GM21360 (cell line): ENCODE measurements at regions not wholly inside any gene's neighbourhood (a gene's known extent, or its start where the extent isn't known, plus 50 kb on each side); places are given as distances from the start of the nearest gene placed in this dataset.
"Not testable (repeated sequence)": the region's sequence is repeated elsewhere in the genome, so short reads cannot be mapped to it uniquely, and the experiment has no call there.

ENCODE experiments used
- ATAC-seq: cut with Tn5 transposase; IDR thresholded peaks from one replicate; pipeline ENCODE4 v1.9.1; 2021; ENCODE audit warnings: mild to moderate bottlenecking, moderate library complexity; ENCODE audit not compliant: unreplicated experiment

GRCh38 chr6:140744659-140745320, 1370.3 kb upstream of the CITED2 start:
- ATAC-seq = peak; percentile 73

- no peak for ATAC-seq
These were observed 1361.8 kb upstream of the CITED2 start for GRCh38 chr6:140736231-140736630.

GRCh38 chr6:140732991-140733390, 1358.5 kb upstream of the CITED2 start:
- no peak for ATAC-seq

- no peak for ATAC-seq
These were observed 1357.7 kb upstream of the CITED2 start for GRCh38 chr6:140732155-140732554.

- ATAC-seq = no peak
These were observed 1357.3 kb upstream of the CITED2 start for GRCh38 chr6:140731741-140732140.

- ATAC-seq = no peak
These were observed 1355.1 kb upstream of the CITED2 start for GRCh38 chr6:140729521-140729920.

GRCh38 chr6:140718021-140718420, 1343.6 kb upstream of the CITED2 start:
- no peak for ATAC-seq

GRCh38 chr6:140713495-140713894, 1339.0 kb upstream of the CITED2 start:
- no peak for ATAC-seq

GRCh38 chr6:140711019-140711613, 1336.7 kb upstream of the CITED2 start:
- ATAC-seq = peak; percentile 73

- no peak for ATAC-seq
These were observed 1334.0 kb upstream of the CITED2 start for GRCh38 chr6:140708441-140708840.

GRCh38 chr6:140704008-140704407, 1329.6 kb upstream of the CITED2 start:
- not testable (repeated sequence) for ATAC-seq

- ATAC-seq = no peak
These were observed 1323.1 kb upstream of the CITED2 start for GRCh38 chr6:140697585-140697984.

GRCh38 chr6:140684776-140685550, 1310.5 kb upstream of the CITED2 start:
- no peak for ATAC-seq

GRCh38 chr6:140677781-140678528, 1303.5 kb upstream of the CITED2 start:
- no peak for ATAC-seq

GRCh38 chr6:140671926-140672325, 1297.5 kb upstream of the CITED2 start:
- ATAC-seq = no peak

- no peak for ATAC-seq
These were observed 1295.6 kb upstream of the CITED2 start for GRCh38 chr6:140670021-140670420.

GRCh38 chr6:140669321-140669720, 1294.9 kb upstream of the CITED2 start:
- no peak for ATAC-seq

- ATAC-seq = no peak
These were observed 1289.3 kb upstream of the CITED2 start for GRCh38 chr6:140663772-140664171.

GRCh38 chr6:140663094-140663493, 1288.6 kb upstream of the CITED2 start:
- ATAC-seq = no peak

GRCh38 chr6:140661691-140662090, 1287.2 kb upstream of the CITED2 start:
- no peak for ATAC-seq

- ATAC-seq = no peak
These were observed 1285.8 kb upstream of the CITED2 start for GRCh38 chr6:140660295-140660694.
